Fibroblast of lung (primary cell): ENCODE measurements at regions not wholly inside any gene's neighbourhood (a gene's known extent, or its start where the extent isn't known, plus 50 kb on each side); places are given as distances from the start of the nearest gene placed in this dataset.

Source experiments
- DNase-seq, 2 donors: peaks; one replicate each; pipeline versions ENCODE4 v3.0.0 to v3.0.0-alpha.2; 2010; ENCODE audit warnings: low read depth in 2 of 2
- H2AFZ ChIP-seq: 2 replicates; pipeline ENCODE4 v1.5.1; 2012; ENCODE audit warnings: low read length, control low read depth, inconsistent platforms
- H3K27ac ChIP-seq: 2 replicates; pipeline ENCODE4 v1.5.1; 2011; ENCODE audit warnings: low read length, control low read depth; ENCODE audit not compliant: insufficient read depth
- H3K27me3 ChIP-seq: 2 replicates; pipeline ENCODE4 v1.5.1; 2011; ENCODE audit warnings: mild to moderate bottlenecking, low read length; ENCODE audit not compliant: control insufficient read depth, insufficient read depth
- H3K36me3 ChIP-seq: 2 replicates; pipeline ENCODE4 v1.5.1; 2011; ENCODE audit warnings: low read length; ENCODE audit not compliant: control insufficient read depth, insufficient read depth
- H3K4me1 ChIP-seq: 2 replicates; pipeline ENCODE4 v1.5.1; 2011; ENCODE audit warnings: low read length; ENCODE audit not compliant: control insufficient read depth, insufficient read depth; ENCODE audit errors: extremely low read depth
- H3K4me2 ChIP-seq: 2 replicates; pipeline ENCODE4 v1.5.1; 2011; ENCODE audit warnings: low read length, control low read depth; ENCODE audit not compliant: insufficient read depth; ENCODE audit errors: extremely low read depth
- H3K4me3 ChIP-seq, 4 experiments: fragments of 200-600 bp in 1 of 4; sonication (generic) in 1 of 4; replicated peaks in 1 of 4; 2 replicates each; pipeline ENCODE4 v1.5.1; 2011 to 2016; ENCODE audit warnings: low read length in 4 of 4, low read depth in 3 of 4, mild to moderate bottlenecking in 3 of 4, control low read depth in 2 of 4, inconsistent platforms in 1 of 4, mixed read lengths in 1 of 4; ENCODE audit not compliant: insufficient read depth in 1 of 4; ENCODE audit errors: control extremely low read depth in 1 of 4
- H3K79me2 ChIP-seq: 2 replicates; pipeline ENCODE4 v1.5.1; 2012; ENCODE audit warnings: mild to moderate bottlenecking, low read length, inconsistent platforms; ENCODE audit not compliant: control insufficient read depth, insufficient read depth
- H3K9ac ChIP-seq: 2 replicates; pipeline ENCODE4 v1.5.1; 2011; ENCODE audit warnings: mild to moderate bottlenecking, low read length, control low read depth; ENCODE audit not compliant: insufficient read depth
- H3K9me3 ChIP-seq: 2 replicates; pipeline ENCODE4 v1.5.1; 2012; ENCODE audit warnings: low read depth, low read length; ENCODE audit not compliant: control insufficient read depth, insufficient read depth
- H4K20me1 ChIP-seq: 2 replicates; pipeline ENCODE4 v1.5.1; 2011; ENCODE audit warnings: low read length; ENCODE audit not compliant: control insufficient read depth, insufficient read depth; ENCODE audit errors: extremely low read depth
- CTCF ChIP-seq, 2 donors: IDR thresholded peaks in 1 of 2; conservative IDR thresholded peaks in 1 of 2; 1 replicate in 1 of 2; 2 replicates in 1 of 2; pipeline ENCODE4 v1.5.1; 2011 to 2012; ENCODE audit warnings: low read length in 2 of 2, control low read depth in 1 of 2, inconsistent platforms in 1 of 2, low read depth in 1 of 2, mild to moderate bottlenecking in 1 of 2
- EZH2 ChIP-seq: IDR thresholded peaks from 2 replicates; pipeline ENCODE4 v1.5.1; 2012; ENCODE audit warnings: low read length, control low read depth, mild to moderate bottlenecking; ENCODE audit errors: missing control alignments

- Histone ChIP-seq H4K20me1 (no peaks in the 10 kb centered on the region), H3K36me3 (no peaks in the 10 kb centered on the region), H3K27me3 (no peaks in the 10 kb centered on the region), H3K4me2 (no peak overlapping the region), H3K4me3 (no peak overlapping the region), H3K79me2 (no peaks in the 10 kb centered on the region), H3K9me3 (no peaks in the 10 kb centered on the region), H3K4me1 (no peaks in the 10 kb centered on the region), H3K27ac (no peak overlapping the region), H2AFZ (no peak overlapping the region), H3K9ac (no peak overlapping the region)
- TF ChIP-seq EZH2, result no peak
- TF ChIP-seq CTCF (conservative IDR thresholded peaks at IDR 0.05 in 1 of 2, IDR thresholded peaks at IDR 0.05 in 1 of 2; ENCODE audit: low read depth in 1 of 2, low read length in 2 of 2), result no peak
- DNase-seq, result no peak
Measured at GRCh38 chr3:117537949-117538348, 828.4 kb downstream of the TUSC7 start.

- Histone ChIP-seq H3K4me2 (no peak overlapping the region), H3K4me1 (no peaks in the 10 kb centered on the region), H4K20me1 (no peaks in the 10 kb centered on the region), H2AFZ (no peak overlapping the region), H3K27me3 (no peaks in the 10 kb centered on the region), H3K9ac (no peak overlapping the region), H3K9me3 (no peaks in the 10 kb centered on the region), H3K36me3 (no peaks in the 10 kb centered on the region), H3K27ac (no peak overlapping the region), H3K4me3 (no peak overlapping the region), H3K79me2 (no peaks in the 10 kb centered on the region)
- TF ChIP-seq EZH2 (no peak), CTCF (conservative IDR thresholded peaks at IDR 0.05 in 1 of 2, IDR thresholded peaks at IDR 0.05 in 1 of 2; ENCODE audit: low read depth in 1 of 2, low read length in 2 of 2) (no peak)
- DNase-seq, result no peak
Measured at GRCh38 chr3:117539729-117540128, 830.1 kb downstream of the TUSC7 start.

GRCh38 chr3:117540597-117540996 lies 831.0 kb downstream of the TUSC7 start:
- no peak overlapping the region for H3K9ac ChIP-seq
- H3K4me3 ChIP-seq, result no peak overlapping the region
- no peak overlapping the region for H3K4me2 ChIP-seq
- no peaks in the 10 kb centered on the region for H3K4me1 ChIP-seq
- no peak overlapping the region for H3K27ac ChIP-seq
- DNase-seq, result peak in 1 of 2 donors; percentile 38
- H4K20me1 ChIP-seq, result no peaks in the 10 kb centered on the region
- no peak overlapping the region for H2AFZ ChIP-seq
- H3K9me3 ChIP-seq, result no peaks in the 10 kb centered on the region
- TF ChIP-seq EZH2, result no peak
- no peak for TF ChIP-seq CTCF (conservative IDR thresholded peaks at IDR 0.05 in 1 of 2, IDR thresholded peaks at IDR 0.05 in 1 of 2; ENCODE audit: low read depth in 1 of 2, low read length in 2 of 2)
- no peaks in the 10 kb centered on the region for H3K79me2 ChIP-seq
- no peaks in the 10 kb centered on the region for H3K27me3 ChIP-seq
- no peaks in the 10 kb centered on the region for H3K36me3 ChIP-seq
